Mesodermal cell (in vitro differentiated cells): ENCODE measurements at regions not wholly inside any gene's neighbourhood (a gene's known extent, or its start where the extent isn't known, plus 50 kb on each side); places are given as distances from the start of the nearest gene placed in this dataset.

ENCODE experiments used
- H3K27ac ChIP-seq: 2 replicates; pipeline ENCODE4 v1.7.0; 2013; ENCODE audit warnings: mild to moderate bottlenecking, low read depth, low read length, moderate library complexity; ENCODE audit not compliant: severe bottlenecking
- H3K36me3 ChIP-seq: 2 replicates; pipeline ENCODE4 v1.7.1; 2013; ENCODE audit warnings: mild to moderate bottlenecking, low read length, moderate library complexity; ENCODE audit not compliant: control insufficient read depth, insufficient read depth
- H3K4me1 ChIP-seq: one replicate; pipeline ENCODE4 v1.7.1; 2013; ENCODE audit warnings: mild to moderate bottlenecking, low read length; ENCODE audit not compliant: insufficient read depth, control insufficient read depth, poor library complexity, severe bottlenecking
- H3K4me3 ChIP-seq: 2 replicates; pipeline ENCODE4 v1.7.0; 2013; ENCODE audit warnings: low read length, control low read depth, mild to moderate bottlenecking; ENCODE audit not compliant: insufficient read depth, poor library complexity, severe bottlenecking; ENCODE audit errors: extremely low read depth
- H3K9me3 ChIP-seq: 2 replicates; pipeline ENCODE4 v1.7.1; 2013; ENCODE audit warnings: mild to moderate bottlenecking, low read length, moderate library complexity; ENCODE audit not compliant: control insufficient read depth
- WGBS, 2 experiments: methylation state at CpG; one replicate each; pipeline ENCODE4 v1.1.5; 2013; ENCODE audit warnings: missing lambda C conversion rate in 2 of 2; ENCODE audit not compliant: insufficient coverage in 2 of 2; 5-methylcytosine and 5-hydroxymethylcytosine counted together

GRCh38 chr14:104309657-104310369 is 171.4 kb downstream of the KIF26A start:
- Histone ChIP-seq H3K4me3 (no peak overlapping the region), H3K27ac (no peak overlapping the region), H3K9me3 (peaks cover 4% of the 10 kb centered on the region), H3K4me1 (no peaks in the 10 kb centered on the region), H3K36me3 (no peaks in the 10 kb centered on the region)
- 75 to 88% methylated on average over 7 to 8 of the region's 8 CpGs for WGBS, 2 experiments

DNA sequence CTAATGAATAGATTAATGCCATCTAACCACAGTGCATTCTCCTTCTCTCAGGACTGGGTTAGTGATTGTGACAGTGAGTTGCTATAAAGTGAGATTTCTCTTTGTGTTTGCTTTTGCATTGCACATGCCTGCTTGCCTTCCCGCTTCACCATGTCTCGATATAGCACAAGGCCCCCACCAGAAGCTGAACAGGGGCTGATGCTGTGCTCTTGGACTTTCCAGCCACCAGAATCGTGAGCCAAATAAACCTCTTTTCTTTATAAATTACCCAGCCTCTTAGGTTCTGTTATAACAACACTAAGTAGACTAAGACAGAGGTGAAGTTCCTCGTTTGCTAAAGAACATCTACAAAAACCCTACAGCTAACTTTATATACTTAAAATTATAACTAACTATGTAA is 173.0 kb downstream of the KIF26A start:
- Histone ChIP-seq H3K27ac (no peak overlapping the region), H3K4me1 (no peaks in the 10 kb centered on the region), H3K4me3 (no peak overlapping the region), H3K9me3 (peaks cover 4% of the 10 kb centered on the region), H3K36me3 (no peaks in the 10 kb centered on the region)
- WGBS, 2 experiments, result 86 to 94% methylated on average over 2 of the region's 4 CpGs

- H3K4me3 ChIP-seq, result no peak overlapping the region
- no peak overlapping the region for H3K27ac ChIP-seq
- no peaks in the 10 kb centered on the region for H3K4me1 ChIP-seq
- peaks cover 4% of the 10 kb centered on the region for H3K9me3 ChIP-seq
- no peaks in the 10 kb centered on the region for H3K36me3 ChIP-seq
- WGBS, 2 experiments, result 60 to 100% methylated on average over 1 to 2 of the region's 4 CpGs
Measured at GRCh38 chr14:104313674-104314073, 175.3 kb downstream of the KIF26A start.

DNA sequence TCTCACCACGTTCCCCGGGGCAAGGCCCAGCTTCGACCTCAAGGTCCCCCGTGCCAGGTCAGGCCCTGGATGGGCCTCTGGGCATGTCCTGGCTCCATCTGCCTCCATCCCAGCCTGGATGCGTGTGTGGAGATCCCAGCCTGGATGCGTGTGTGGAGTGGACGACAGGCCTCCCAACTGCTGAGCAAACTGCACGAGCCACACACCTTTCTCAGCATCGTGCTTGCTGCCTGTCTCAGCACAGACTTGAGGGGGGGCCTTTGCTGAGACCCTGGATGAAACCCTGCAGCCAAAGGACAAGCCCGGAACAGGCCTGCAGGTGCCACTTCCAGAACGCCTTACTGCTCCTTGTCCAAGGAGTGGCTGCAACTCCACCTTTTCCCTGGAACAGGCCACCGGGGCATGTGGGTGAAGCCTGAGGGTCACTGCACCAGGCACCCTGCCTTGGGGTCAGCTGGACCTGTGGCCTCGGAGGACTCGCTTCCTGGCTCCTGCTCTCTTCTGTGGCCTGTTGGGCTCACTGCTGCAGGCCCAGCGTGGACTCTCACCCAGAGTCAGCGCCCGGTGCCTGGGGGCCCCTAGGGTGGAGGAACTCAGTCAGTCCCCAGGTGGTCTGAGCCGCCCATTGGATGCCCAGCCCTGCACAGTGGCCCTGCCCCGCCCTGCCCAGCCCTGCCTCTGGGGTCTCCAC is 176.0 kb downstream of the KIF26A start:
- Histone ChIP-seq H3K9me3 (peaks cover 4% of the 10 kb centered on the region), H3K4me1 (no peaks in the 10 kb centered on the region), H3K27ac (no peak overlapping the region), H3K36me3 (no peaks in the 10 kb centered on the region), H3K4me3 (no peak overlapping the region)
- WGBS, 2 experiments, result 85 to 92% methylated on average over 18 to 19 of the region's 19 CpGs

GRCh38 chr14:104315169-104315568 is 176.8 kb downstream of the KIF26A start:
- WGBS, 2 experiments, result 83 to 87% methylated on average over 13 of the region's 14 CpGs
- no peaks in the 10 kb centered on the region for H3K4me1 ChIP-seq
- no peak overlapping the region for H3K27ac ChIP-seq
- H3K4me3 ChIP-seq, result no peak overlapping the region
- peaks cover 4% of the 10 kb centered on the region for H3K9me3 ChIP-seq
- no peaks in the 10 kb centered on the region for H3K36me3 ChIP-seq

- no CpG with 5 or more reads among the region's 2 CpGs for WGBS, 2 experiments
- Histone ChIP-seq H3K9me3 (peaks cover 4% of the 10 kb centered on the region), H3K36me3 (no peaks in the 10 kb centered on the region), H3K4me3 (no peak overlapping the region), H3K4me1 (no peaks in the 10 kb centered on the region), H3K27ac (no peak overlapping the region)
Measured at GRCh38 chr14:104315625-104316024, 177.2 kb downstream of the KIF26A start.

- no peak overlapping the region for H3K4me3 ChIP-seq
- 92 to 94% methylated on average over 16 to 18 of the region's 20 CpGs for WGBS, 2 experiments
- no peaks in the 10 kb centered on the region for H3K4me1 ChIP-seq
- peaks cover 2% of the 10 kb centered on the region for H3K9me3 ChIP-seq
- H3K27ac ChIP-seq, result no peak overlapping the region
- no peaks in the 10 kb centered on the region for H3K36me3 ChIP-seq
Measured at GRCh38 chr14:104316121-104316722, 177.8 kb downstream of the KIF26A start.

GRCh38 chr14:104316723-104317491 is 178.5 kb downstream of the KIF26A start:
- H3K9me3 ChIP-seq, result no peaks in the 10 kb centered on the region
- H3K4me3 ChIP-seq, result no peak overlapping the region
- no peak overlapping the region for H3K27ac ChIP-seq
- H3K36me3 ChIP-seq, result no peaks in the 10 kb centered on the region
- H3K4me1 ChIP-seq, result no peaks in the 10 kb centered on the region
- WGBS, 2 experiments, result 84 to 91% methylated on average over 6 to 8 of the region's 12 CpGs

DNA sequence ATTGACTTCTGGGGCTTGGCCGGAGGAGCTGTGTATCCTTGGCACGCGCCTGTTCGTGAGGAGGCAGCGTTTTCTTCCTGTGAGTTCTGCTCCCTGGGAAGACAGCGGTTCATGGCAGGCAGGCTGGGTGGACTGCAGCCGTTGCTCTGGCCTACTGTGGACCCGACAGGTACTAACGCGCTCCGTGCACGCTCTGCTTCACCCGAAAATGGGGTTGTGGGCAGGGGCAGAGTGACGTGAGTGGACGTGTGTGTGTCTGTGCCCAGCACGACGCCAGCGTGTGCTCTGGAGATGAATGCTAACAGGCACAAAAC is 179.1 kb downstream of the KIF26A start:
- WGBS, 2 experiments, result 92 to 94% methylated on average over 13 to 18 of the region's 18 CpGs
- H3K4me3 ChIP-seq, result no peak overlapping the region
- H3K9me3 ChIP-seq, result no peaks in the 10 kb centered on the region
- H3K4me1 ChIP-seq, result no peaks in the 10 kb centered on the region
- H3K36me3 ChIP-seq, result no peaks in the 10 kb centered on the region
- H3K27ac ChIP-seq, result no peak overlapping the region

DNA sequence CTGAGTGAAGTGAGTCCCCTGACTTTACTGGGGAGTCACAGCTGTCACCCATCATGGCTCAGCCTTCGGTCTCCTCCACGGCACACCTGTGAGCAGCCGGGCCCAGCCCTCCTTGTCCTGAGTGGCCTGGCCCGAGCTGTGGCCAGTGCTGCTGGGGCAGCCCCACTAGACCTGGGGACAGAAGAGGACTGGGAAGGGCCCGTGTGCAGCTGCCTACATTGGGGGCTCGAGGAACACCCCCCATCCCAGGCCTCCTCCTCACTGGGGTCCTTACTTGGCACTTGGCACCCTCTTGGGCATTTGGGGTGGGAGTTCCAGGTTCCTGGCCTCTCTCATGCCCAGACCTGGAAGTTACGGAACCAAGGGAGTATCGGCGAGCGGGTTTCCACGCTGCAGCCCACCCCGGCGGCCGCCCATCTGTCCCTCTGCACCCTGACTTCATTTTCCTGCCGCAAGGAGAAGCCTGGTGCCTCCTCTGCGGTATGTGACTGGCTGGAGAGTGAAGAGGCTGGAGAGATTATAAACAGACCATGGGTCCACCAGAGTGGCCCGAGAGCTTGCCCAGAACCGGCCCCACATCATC is 179.7 kb downstream of the KIF26A start:
- Histone ChIP-seq H3K27ac (no peak overlapping the region), H3K36me3 (no peaks in the 10 kb centered on the region), H3K9me3 (no peaks in the 10 kb centered on the region), H3K4me1 (no peaks in the 10 kb centered on the region), H3K4me3 (no peak overlapping the region)
- WGBS, 2 experiments, result 90 to 92% methylated on average over 9 of the region's 18 CpGs
